ENCODE measurements at regions not wholly inside any gene's neighbourhood (a gene's known extent, or its start where the extent isn't known, plus 50 kb on each side); places are given as distances from the start of the nearest gene placed in this dataset.

- intact Hi-C loops (cut with DNase I; ENCODE audit: low total_unique reads), result no loop called here
- no peaks in the 10 kb centered on the region for H3K9me3 ChIP-seq
- H3K27ac ChIP-seq, result no peak overlapping the region
- no peak for DNase-seq (ENCODE audit: low spot score in 2 of 2)
- H3K4me1 ChIP-seq, result no peaks in the 10 kb centered on the region
- no peak overlapping the region for H3K4me3 ChIP-seq
- no peaks in the 10 kb centered on the region for H3K27me3 ChIP-seq
- TF ChIP-seq CTCF (IDR thresholded peaks at IDR 0.05), result no peak
- TF ChIP-seq POLR2A (IDR thresholded peaks at IDR 0.05), result no peak
- no peak for TF ChIP-seq POLR2AphosphoS5 (IDR thresholded peaks at IDR 0.05)
- H3K36me3 ChIP-seq, result no peaks in the 10 kb centered on the region
These were observed 206.0 kb upstream of the SLC7A11 start for GRCh38 chr4:138448169-138448568.

GRCh38 chr4:138446456-138446855 is 204.3 kb upstream of the SLC7A11 start:
- DNase-seq (ENCODE audit: low spot score in 2 of 2), result no peak
- Histone ChIP-seq H3K27ac (no peak overlapping the region), H3K9me3 (no peaks in the 10 kb centered on the region), H3K36me3 (no peaks in the 10 kb centered on the region), H3K27me3 (no peaks in the 10 kb centered on the region), H3K4me1 (no peaks in the 10 kb centered on the region), H3K4me3 (no peak overlapping the region)
- no peak for TF ChIP-seq POLR2A (IDR thresholded peaks at IDR 0.05)
- no peak for TF ChIP-seq POLR2AphosphoS5 (IDR thresholded peaks at IDR 0.05)
- TF ChIP-seq CTCF (IDR thresholded peaks at IDR 0.05), result no peak
- intact Hi-C loops (cut with DNase I; ENCODE audit: low total_unique reads), result no loop called here

- no peak for DNase-seq (ENCODE audit: low spot score in 2 of 2)
- Histone ChIP-seq H3K27ac (no peak overlapping the region), H3K36me3 (no peaks in the 10 kb centered on the region), H3K4me1 (no peaks in the 10 kb centered on the region), H3K4me3 (no peak overlapping the region), H3K27me3 (no peaks in the 10 kb centered on the region), H3K9me3 (no peaks in the 10 kb centered on the region)
- TF ChIP-seq CTCF (IDR thresholded peaks at IDR 0.05) (no peak), POLR2A (IDR thresholded peaks at IDR 0.05) (no peak), POLR2AphosphoS5 (IDR thresholded peaks at IDR 0.05) (no peak)
- intact Hi-C loops (cut with DNase I; ENCODE audit: low total_unique reads), result no loop called here
These were observed 202.9 kb upstream of the SLC7A11 start for GRCh38 chr4:138445098-138445497.

- DNase-seq (ENCODE audit: low spot score in 2 of 2), result no peak
- H3K36me3 ChIP-seq, result no peaks in the 10 kb centered on the region
- no peaks in the 10 kb centered on the region for H3K27me3 ChIP-seq
- no peak for TF ChIP-seq POLR2AphosphoS5 (IDR thresholded peaks at IDR 0.05)
- no peak for TF ChIP-seq POLR2A (IDR thresholded peaks at IDR 0.05)
- no peak for TF ChIP-seq CTCF (IDR thresholded peaks at IDR 0.05)
- intact Hi-C loops (cut with DNase I; ENCODE audit: low total_unique reads), result no loop called here
- H3K27ac ChIP-seq, result no peak overlapping the region
- H3K4me1 ChIP-seq, result no peaks in the 10 kb centered on the region
- H3K4me3 ChIP-seq, result no peak overlapping the region
- no peaks in the 10 kb centered on the region for H3K9me3 ChIP-seq
These were observed 202.1 kb upstream of the SLC7A11 start for GRCh38 chr4:138444260-138444659.

- Histone ChIP-seq H3K4me1 (no peaks in the 10 kb centered on the region), H3K4me3 (no peak overlapping the region), H3K27ac (no peak overlapping the region), H3K27me3 (no peaks in the 10 kb centered on the region), H3K9me3 (no peaks in the 10 kb centered on the region), H3K36me3 (no peaks in the 10 kb centered on the region)
- intact Hi-C loops (cut with DNase I; ENCODE audit: low total_unique reads), result no loop called here
- DNase-seq (ENCODE audit: low spot score in 2 of 2), result no peak
- TF ChIP-seq POLR2AphosphoS5 (IDR thresholded peaks at IDR 0.05) (no peak), POLR2A (IDR thresholded peaks at IDR 0.05) (no peak), CTCF (IDR thresholded peaks at IDR 0.05) (no peak)
These were observed 197.0 kb upstream of the SLC7A11 start for GRCh38 chr4:138439143-138439581.
